ENCODE measurements at regions not wholly inside any gene's neighbourhood (a gene's known extent, or its start where the extent isn't known, plus 50 kb on each side); places are given as distances from the start of the nearest gene placed in this dataset.

- TF ChIP-seq, protein P1, sequence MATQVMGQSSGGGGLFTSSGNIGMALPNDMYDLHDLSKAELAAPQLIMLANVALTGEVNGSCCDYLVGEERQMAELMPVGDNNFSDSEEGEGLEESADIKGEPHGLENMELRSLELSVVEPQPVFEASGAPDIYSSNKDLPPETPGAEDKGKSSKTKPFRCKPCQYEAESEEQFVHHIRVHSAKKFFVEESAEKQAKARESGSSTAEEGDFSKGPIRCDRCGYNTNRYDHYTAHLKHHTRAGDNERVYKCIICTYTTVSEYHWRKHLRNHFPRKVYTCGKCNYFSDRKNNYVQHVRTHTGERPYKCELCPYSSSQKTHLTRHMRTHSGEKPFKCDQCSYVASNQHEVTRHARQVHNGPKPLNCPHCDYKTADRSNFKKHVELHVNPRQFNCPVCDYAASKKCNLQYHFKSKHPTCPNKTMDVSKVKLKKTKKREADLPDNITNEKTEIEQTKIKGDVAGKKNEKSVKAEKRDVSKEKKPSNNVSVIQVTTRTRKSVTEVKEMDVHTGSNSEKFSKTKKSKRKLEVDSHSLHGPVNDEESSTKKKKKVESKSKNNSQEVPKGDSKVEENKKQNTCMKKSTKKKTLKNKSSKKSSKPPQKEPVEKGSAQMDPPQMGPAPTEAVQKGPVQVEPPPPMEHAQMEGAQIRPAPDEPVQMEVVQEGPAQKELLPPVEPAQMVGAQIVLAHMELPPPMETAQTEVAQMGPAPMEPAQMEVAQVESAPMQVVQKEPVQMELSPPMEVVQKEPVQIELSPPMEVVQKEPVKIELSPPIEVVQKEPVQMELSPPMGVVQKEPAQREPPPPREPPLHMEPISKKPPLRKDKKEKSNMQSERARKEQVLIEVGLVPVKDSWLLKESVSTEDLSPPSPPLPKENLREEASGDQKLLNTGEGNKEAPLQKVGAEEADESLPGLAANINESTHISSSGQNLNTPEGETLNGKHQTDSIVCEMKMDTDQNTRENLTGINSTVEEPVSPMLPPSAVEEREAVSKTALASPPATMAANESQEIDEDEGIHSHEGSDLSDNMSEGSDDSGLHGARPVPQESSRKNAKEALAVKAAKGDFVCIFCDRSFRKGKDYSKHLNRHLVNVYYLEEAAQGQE (IDR thresholded peaks at IDR 0.05; ENCODE audit: low read depth, low read length): no peak
- TF ChIP-seq CTCF (IDR thresholded peaks at IDR 0.05) (no peak), MAX (IDR thresholded peaks at IDR 0.05; ENCODE audit: low read depth) (no peak), NRF1 (IDR thresholded peaks at IDR 0.05; ENCODE audit: low read depth, low read length) (no peak), IRF3 (IDR thresholded peaks at IDR 0.05; ENCODE audit: low read depth, low read length) (no peak), ELF1 (IDR thresholded peaks at IDR 0.05) (no peak), USF2 (IDR thresholded peaks at IDR 0.05; ENCODE audit: borderline replicate concordance, low read depth, low read length) (no peak), ZBTB33 (IDR thresholded peaks at IDR 0.05; ENCODE audit: borderline replicate concordance, low read depth) (no peak), RXRA (IDR thresholded peaks at IDR 0.05; ENCODE audit: borderline replicate concordance, low read depth) (no peak), FOSL2 (IDR thresholded peaks at IDR 0.05; ENCODE audit: borderline replicate concordance, low read depth) (no peak), CHD2 (IDR thresholded peaks at IDR 0.05; ENCODE audit: low read length, partially characterized antibody) (no peak), RAD21 (IDR thresholded peaks at IDR 0.05; ENCODE audit: low read length) (no peak), SMC3 (IDR thresholded peaks at IDR 0.05; ENCODE audit: low read depth, low read length) (no peak)
- TF ChIP-seq, protein P2, sequence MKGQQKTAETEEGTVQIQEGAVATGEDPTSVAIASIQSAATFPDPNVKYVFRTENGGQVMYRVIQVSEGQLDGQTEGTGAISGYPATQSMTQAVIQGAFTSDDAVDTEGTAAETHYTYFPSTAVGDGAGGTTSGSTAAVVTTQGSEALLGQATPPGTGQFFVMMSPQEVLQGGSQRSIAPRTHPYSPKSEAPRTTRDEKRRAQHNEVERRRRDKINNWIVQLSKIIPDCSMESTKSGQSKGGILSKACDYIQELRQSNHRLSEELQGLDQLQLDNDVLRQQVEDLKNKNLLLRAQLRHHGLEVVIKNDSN (IDR thresholded peaks at IDR 0.05; ENCODE audit: borderline replicate concordance, low read depth): no peak
- no peaks in the 10 kb centered on the region for H4K20me1 ChIP-seq (ENCODE audit: insufficient read depth)
- H2AFZ ChIP-seq (ENCODE audit: low read depth): no peak overlapping the region
- 16% methylated on average over 1 of the region's 1 CpG for WGBS (ENCODE audit: low lambda C conversion rate)
- H3K79me2 ChIP-seq (ENCODE audit: insufficient read depth): no peaks in the 10 kb centered on the region
- no peak overlapping the region for H3K9ac ChIP-seq
- no peaks in the 10 kb centered on the region for H3K9me2 ChIP-seq
- H3K4me3 ChIP-seq (ENCODE audit: low read depth in 2 of 2, low read length in 1 of 2): no peak overlapping the region
- no peak for DNase-seq
- ChIA-PET POLR2A (no interaction called here), CTCF (no interaction called here)
- H3K4me1 ChIP-seq (ENCODE audit: control insufficient read depth in 1 of 2, insufficient read depth in 2 of 2, low read depth in 1 of 2, low read length in 1 of 2): no peaks in the 10 kb centered on the region
- no peak overlapping the region for H3K27ac ChIP-seq (ENCODE audit: low read depth in 2 of 2, low read length in 1 of 2)
- H3F3A ChIP-seq (replicated peaks; ENCODE audit: insufficient read depth): no peaks in the 10 kb centered on the region
- peaks cover 0 to 2% of the 10 kb centered on the region in 2 experiments for H3K36me3 ChIP-seq (replicated peaks in 1 of 2; ENCODE audit: control insufficient read depth in 1 of 2, insufficient read depth in 2 of 2, low read length in 1 of 2)
- no peaks in the 10 kb centered on the region for H3K9me3 ChIP-seq
- H3K4me2 ChIP-seq: no peak overlapping the region
- no peaks in the 10 kb centered on the region for H3K27me3 ChIP-seq (ENCODE audit: insufficient read depth)
Observed at GRCh38 chr4:63049278-63049677, 1360.0 kb downstream of the TECRL start.
